ENCODE measurements at regions not wholly inside any gene's neighbourhood (a gene's known extent, or its start where the extent isn't known, plus 50 kb on each side); places are given as distances from the start of the nearest gene placed in this dataset.

DNA sequence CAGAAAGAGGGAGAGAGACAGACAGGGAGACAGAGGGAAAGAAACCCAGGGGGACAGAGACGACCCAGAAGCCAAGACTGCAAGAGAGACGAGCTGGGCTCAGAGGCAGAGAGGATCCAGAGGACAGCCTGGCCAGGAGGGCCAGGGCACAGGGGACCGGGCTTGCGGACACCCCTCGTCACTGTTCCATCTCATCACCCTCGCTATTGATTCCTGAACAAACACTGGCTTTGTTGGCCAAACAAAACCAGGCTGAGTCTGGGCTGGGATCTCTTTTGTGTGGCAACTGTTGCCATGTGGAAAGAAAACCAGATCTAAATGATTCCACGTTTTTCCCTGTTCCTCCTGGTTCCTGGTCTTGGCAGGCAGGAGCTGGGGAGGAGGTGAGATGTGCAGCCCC is 339.4 kb downstream of the MN1 start:
- Histone ChIP-seq H3K23me2 (ENCODE audit: insufficient read length, low read depth, low read length, poor library complexity, severe bottlenecking) (no peaks in the 10 kb centered on the region), H4K8ac (replicated peaks; ENCODE audit: insufficient read length, low read depth, low read length) (no peak overlapping the region), H3K79me1 (ENCODE audit: insufficient read depth, low read depth, low read length, poor library complexity, severe bottlenecking) (no peaks in the 10 kb centered on the region), H3K23ac (ENCODE audit: insufficient read length, low read depth, low read length) (no peak overlapping the region), H3K18ac (ENCODE audit: insufficient read length, low read depth, low read length) (peak overlapping the region; percentile 12), H3K79me2 (ENCODE audit: insufficient read depth, low read length) (no peaks in the 10 kb centered on the region), H2BK20ac (ENCODE audit: low read depth, low read length, poor library complexity, severe bottlenecking) (no peak overlapping the region), H4K20me1 (ENCODE audit: control insufficient read depth, insufficient read depth, insufficient read length) (no peaks in the 10 kb centered on the region), H2BK15ac (ENCODE audit: low read depth, low read length) (no peak overlapping the region), H2AK5ac (ENCODE audit: insufficient read length, low read length) (no peak overlapping the region), H2BK5ac (ENCODE audit: insufficient read length, low read length) (no peak overlapping the region), H3K4me2 (ENCODE audit: insufficient read depth, insufficient read length, low read length) (no peak overlapping the region), H3K56ac (ENCODE audit: insufficient read length, low read depth, low read length) (no peak overlapping the region), H3K14ac (ENCODE audit: insufficient read depth, low read length) (peak overlapping the region; percentile 18; the same call in 1 of the 2 replicates), H3K4ac (ENCODE audit: low read depth, low read length) (no peak overlapping the region), H4K91ac (ENCODE audit: insufficient read length, low read depth, low read length) (peak overlapping the region; percentile 16), H3K27ac (ENCODE audit: insufficient read length, low read depth, low read length) (no peak overlapping the region), H3K4me1 (ENCODE audit: insufficient read depth, low read length) (peaks cover 13% of the 10 kb centered on the region; the same call in 1 of the 2 replicates), H3K9me3 (ENCODE audit: control insufficient read depth, low read depth, low read length) (no peaks in the 10 kb centered on the region), H3K9ac (ENCODE audit: extremely low read depth, insufficient read length, low read length) (no peak overlapping the region), H2BK120ac (ENCODE audit: low read depth, low read length, poor library complexity, severe bottlenecking) (no peak overlapping the region), H3K27me3 (ENCODE audit: insufficient read depth, low read length) (no peaks in the 10 kb centered on the region), H3T11ph (ENCODE audit: low read length) (no peak overlapping the region), H2BK12ac (ENCODE audit: insufficient read length, low read depth, low read length) (peak overlapping the region; percentile 40), H4K5ac (ENCODE audit: insufficient read length, low read depth, low read length) (no peak overlapping the region), H2AFZ (ENCODE audit: low read length) (no peak overlapping the region)
- Mint-ChIP-seq H3K9me3 (no peaks in the 10 kb centered on the region), H3K27ac (peak overlapping the region; percentile 3 to 72 (median 59); a peak in 3 of 7 replicates), H3K27me3 (ENCODE audit: low read depth) (peaks cover 34% of the 10 kb centered on the region), H3K4me1 (peaks cover 41% of the 10 kb centered on the region in 2 experiments), H3K4me3 (no peak overlapping the region), H3K36me3 (ENCODE audit: insufficient read depth in 1 of 3, low read depth in 3 of 3) (0 out of 7 replicates have a peak, but pooled peaks cover 0 to 3% (median 0%) of the 10 kb centered on the region in 3 experiments)
- TF ChIP-seq, protein P1, sequence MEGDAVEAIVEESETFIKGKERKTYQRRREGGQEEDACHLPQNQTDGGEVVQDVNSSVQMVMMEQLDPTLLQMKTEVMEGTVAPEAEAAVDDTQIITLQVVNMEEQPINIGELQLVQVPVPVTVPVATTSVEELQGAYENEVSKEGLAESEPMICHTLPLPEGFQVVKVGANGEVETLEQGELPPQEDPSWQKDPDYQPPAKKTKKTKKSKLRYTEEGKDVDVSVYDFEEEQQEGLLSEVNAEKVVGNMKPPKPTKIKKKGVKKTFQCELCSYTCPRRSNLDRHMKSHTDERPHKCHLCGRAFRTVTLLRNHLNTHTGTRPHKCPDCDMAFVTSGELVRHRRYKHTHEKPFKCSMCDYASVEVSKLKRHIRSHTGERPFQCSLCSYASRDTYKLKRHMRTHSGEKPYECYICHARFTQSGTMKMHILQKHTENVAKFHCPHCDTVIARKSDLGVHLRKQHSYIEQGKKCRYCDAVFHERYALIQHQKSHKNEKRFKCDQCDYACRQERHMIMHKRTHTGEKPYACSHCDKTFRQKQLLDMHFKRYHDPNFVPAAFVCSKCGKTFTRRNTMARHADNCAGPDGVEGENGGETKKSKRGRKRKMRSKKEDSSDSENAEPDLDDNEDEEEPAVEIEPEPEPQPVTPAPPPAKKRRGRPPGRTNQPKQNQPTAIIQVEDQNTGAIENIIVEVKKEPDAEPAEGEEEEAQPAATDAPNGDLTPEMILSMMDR (conservative IDR thresholded peaks at IDR 0.05), result no peak
- no CpG with 5 or more reads among the region's 7 CpGs for WGBS (ENCODE audit: extremely low coverage, insufficient read length, low lambda C conversion rate)
- DNase-seq, result no peak
